Upper lobe of left lung (tissue), 6 donors: ENCODE measurements at regions not wholly inside any gene's neighbourhood (a gene's known extent, or its start where the extent isn't known, plus 50 kb on each side); places are given as distances from the start of the nearest gene placed in this dataset.
"Not testable (repeated sequence)": the region's sequence is repeated elsewhere in the genome, so short reads cannot be mapped to it uniquely, and the experiment has no call there.

ENCODE experiments used
- ATAC-seq, 2 donors: fragments of 200-7000 bp; cut with Tn5 transposase; one replicate each; pipeline ENCODE4 v1.9.1; 2022; ENCODE audit warnings: mild to moderate bottlenecking in 2 of 2, moderate library complexity in 2 of 2; ENCODE audit not compliant: low FRiP score in 2 of 2
- DNase-seq, 2 donors: peaks; one replicate each; pipeline ENCODE4 v3.0.0-alpha.2; 2019 to 2020
- H3K27ac ChIP-seq, 4 donors: fragments of 200-600 bp; sonication (generic); one replicate each; pipeline ENCODE4 v1.5.1; 2016 to 2019
- H3K27me3 ChIP-seq, 4 donors: fragments of 200-600 bp; sonication (generic); one replicate each; pipeline ENCODE4 v1.5.1; 2017 to 2019
- H3K36me3 ChIP-seq, 4 donors: fragments of 200-600 bp; sonication (generic); one replicate each; pipeline ENCODE4 v1.5.1; 2016 to 2019
- H3K4me1 ChIP-seq, 4 donors: fragments of 200-600 bp; sonication (generic); one replicate each; pipeline ENCODE4 v1.5.1; 2018 to 2019
- H3K4me3 ChIP-seq, 4 donors: fragments of 200-600 bp; sonication (generic); one replicate each; pipeline ENCODE4 v1.5.1; 2017 to 2019; ENCODE audit warnings: mild to moderate bottlenecking in 2 of 4, moderate library complexity in 1 of 4
- H3K9me3 ChIP-seq, 4 donors: fragments of 200-600 bp; sonication (generic); one replicate each; pipeline ENCODE4 v1.5.1; 2018 to 2019
- EP300 ChIP-seq, 4 donors: sonication (generic); formaldehyde crosslinking; IDR thresholded peaks; one replicate each; pipeline ENCODE4 v1.5.1; 2017; ENCODE audit warnings: antibody characterized with exemption in 4 of 4, control low read depth in 2 of 4
- POLR2A ChIP-seq, 4 donors: fragments of 450-650 bp; IDR thresholded peaks; one replicate each; pipeline ENCODE4 v1.5.1; 2016 to 2017; ENCODE audit warnings: antibody characterized with exemption in 4 of 4, mild to moderate bottlenecking in 2 of 4
- POLR2AphosphoS5 ChIP-seq, 2 donors: sonication (generic); formaldehyde crosslinking; IDR thresholded peaks; one replicate each; pipeline ENCODE4 v1.5.1; 2017; ENCODE audit warnings: antibody characterized with exemption in 2 of 2
- WGBS, 2 donors: methylation state at CpG; one replicate each; pipeline ENCODE4 v1.1.5; 2017 to 2018; 5-methylcytosine and 5-hydroxymethylcytosine counted together
- TF ChIP-seq, protein P1 (sequence below), 6 experiments: fragments of 450-650 bp in 4 of 6; fragments of 200-600 bp in 2 of 6; sonication (generic) in 2 of 6; IDR thresholded peaks; one replicate each; pipeline ENCODE4 v1.5.1; 2016 to 2019; ENCODE audit warnings: antibody characterized with exemption in 6 of 6
- donor health status: DM: no; HTN: no; CAD: no; lungs with moderate emphysema.
- donor health status: DM: no; HTN: yes; CAD: no; lungs with severe emphysema.

DNA sequence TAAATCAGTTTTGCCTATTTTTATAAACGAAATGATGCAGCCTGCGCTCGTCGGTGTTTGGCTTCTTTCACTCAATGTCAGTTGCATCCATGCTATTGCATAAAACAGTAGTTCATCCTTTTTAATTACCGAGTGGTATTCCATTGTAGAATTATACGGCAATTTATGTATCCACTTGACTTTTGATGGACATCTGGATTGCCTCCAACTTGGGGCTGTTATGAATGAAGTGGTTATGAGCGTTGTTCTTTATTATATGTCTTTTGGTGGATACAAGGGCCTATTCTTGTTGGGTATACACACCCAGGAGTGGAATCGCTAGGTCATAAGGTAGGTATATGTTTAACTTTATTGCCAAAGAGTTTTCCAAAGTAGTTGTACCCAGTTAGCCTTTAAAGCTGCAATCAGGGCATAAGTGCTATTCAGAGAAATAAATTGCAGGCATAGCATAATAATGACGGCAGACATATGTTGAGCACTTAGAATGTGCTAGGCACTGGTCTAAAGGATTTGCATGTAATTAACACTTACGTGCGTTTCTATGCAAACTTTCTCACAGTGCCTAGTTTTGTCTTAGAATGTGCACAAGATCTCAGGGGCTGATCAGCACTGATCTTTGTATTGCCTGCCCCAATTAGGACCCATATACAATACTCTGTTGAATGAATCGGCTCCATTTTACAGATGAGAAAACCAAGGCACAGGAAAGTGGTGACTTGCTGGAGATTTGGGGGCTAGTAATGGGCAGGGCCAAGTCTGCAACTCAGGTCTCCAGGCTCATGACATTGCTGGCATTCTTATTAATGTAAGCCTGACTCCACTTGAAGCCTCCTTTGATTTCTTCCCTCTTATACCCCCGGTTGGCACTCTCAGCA is 407.0 kb downstream of the BCOR start:
- H3K4me3 ChIP-seq, result no peak overlapping the region
- H3K9me3 ChIP-seq, result peaks cover 0 to 2% (median 0%) of the 10 kb centered on the region in 4 donors
- peaks cover 3 to 13% (median 10%) of the 10 kb centered on the region in 4 donors for H3K4me1 ChIP-seq
- 84% methylated on average over 13 of the region's 13 CpGs for WGBS, 2 donors
- peaks cover 0 to 5% (median 0%) of the 10 kb centered on the region in 4 donors for H3K27me3 ChIP-seq
- no peak overlapping the region for H3K27ac ChIP-seq
- TF ChIP-seq POLR2A (IDR thresholded peaks at IDR 0.05) (no peak), EP300 (IDR thresholded peaks at IDR 0.05) (no peak), POLR2AphosphoS5 (IDR thresholded peaks at IDR 0.05) (no peak)
- TF ChIP-seq, protein P1, sequence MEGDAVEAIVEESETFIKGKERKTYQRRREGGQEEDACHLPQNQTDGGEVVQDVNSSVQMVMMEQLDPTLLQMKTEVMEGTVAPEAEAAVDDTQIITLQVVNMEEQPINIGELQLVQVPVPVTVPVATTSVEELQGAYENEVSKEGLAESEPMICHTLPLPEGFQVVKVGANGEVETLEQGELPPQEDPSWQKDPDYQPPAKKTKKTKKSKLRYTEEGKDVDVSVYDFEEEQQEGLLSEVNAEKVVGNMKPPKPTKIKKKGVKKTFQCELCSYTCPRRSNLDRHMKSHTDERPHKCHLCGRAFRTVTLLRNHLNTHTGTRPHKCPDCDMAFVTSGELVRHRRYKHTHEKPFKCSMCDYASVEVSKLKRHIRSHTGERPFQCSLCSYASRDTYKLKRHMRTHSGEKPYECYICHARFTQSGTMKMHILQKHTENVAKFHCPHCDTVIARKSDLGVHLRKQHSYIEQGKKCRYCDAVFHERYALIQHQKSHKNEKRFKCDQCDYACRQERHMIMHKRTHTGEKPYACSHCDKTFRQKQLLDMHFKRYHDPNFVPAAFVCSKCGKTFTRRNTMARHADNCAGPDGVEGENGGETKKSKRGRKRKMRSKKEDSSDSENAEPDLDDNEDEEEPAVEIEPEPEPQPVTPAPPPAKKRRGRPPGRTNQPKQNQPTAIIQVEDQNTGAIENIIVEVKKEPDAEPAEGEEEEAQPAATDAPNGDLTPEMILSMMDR (IDR thresholded peaks at IDR 0.05), result no peak
- DNase-seq (no peak), ATAC-seq (no peak)
- no peaks in the 10 kb centered on the region for H3K36me3 ChIP-seq

DNA sequence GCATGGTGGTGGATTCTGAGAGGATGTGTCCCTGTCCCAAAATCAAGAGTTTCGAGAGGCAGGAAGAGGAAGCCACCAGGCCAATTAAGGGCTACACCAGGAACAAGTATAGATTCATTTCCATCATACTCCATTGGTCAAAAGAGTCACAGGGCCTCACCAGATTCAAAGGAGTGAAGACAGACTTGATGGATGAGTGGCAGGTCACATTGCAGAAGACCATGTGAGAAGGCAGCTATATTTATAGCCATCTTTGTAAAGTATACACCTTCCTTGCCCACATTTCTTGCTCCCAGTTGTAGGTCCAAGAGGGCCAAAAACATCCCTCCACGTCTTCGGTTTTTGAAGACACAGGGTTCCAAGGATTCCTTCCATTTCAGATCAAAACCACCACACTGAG is 406.0 kb downstream of the BCOR start:
- Histone ChIP-seq H3K9me3 (peaks cover 0 to 12% (median 0%) of the 10 kb centered on the region in 4 donors), H3K4me3 (no peak overlapping the region), H3K36me3 (no peaks in the 10 kb centered on the region), H3K27ac (no peak overlapping the region), H3K27me3 (peaks cover 0 to 5% (median 0%) of the 10 kb centered on the region in 4 donors), H3K4me1 (peaks cover 3 to 13% (median 10%) of the 10 kb centered on the region in 4 donors)
- no peak for ATAC-seq
- no peak for TF ChIP-seq POLR2A (IDR thresholded peaks at IDR 0.05)
- TF ChIP-seq EP300 (IDR thresholded peaks at IDR 0.05), result no peak
- no peak for TF ChIP-seq POLR2AphosphoS5 (IDR thresholded peaks at IDR 0.05)
- TF ChIP-seq, protein P1 (IDR thresholded peaks at IDR 0.05), result no peak
- DNase-seq, result no peak
- WGBS, 2 donors, result 81 to 100% methylated on average over 2 to 3 of the region's 3 CpGs

DNA sequence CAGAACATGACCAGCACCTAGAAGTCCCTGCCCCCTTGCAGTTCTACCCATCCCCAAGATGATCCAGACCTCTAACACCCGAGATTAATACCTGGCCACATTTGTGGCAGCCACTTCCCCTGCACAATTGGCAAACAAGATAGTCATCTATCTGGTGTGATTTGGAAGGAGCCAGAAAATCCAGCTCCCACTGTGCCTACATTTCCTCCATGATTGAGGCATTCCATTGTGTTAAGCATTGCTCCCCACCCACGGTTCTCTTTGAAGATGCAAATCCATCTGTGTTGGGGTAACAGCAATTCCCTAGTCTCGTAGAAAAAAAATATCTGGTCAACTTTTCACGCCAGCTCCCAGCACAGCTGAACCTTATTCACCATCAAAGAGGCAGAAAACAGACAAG is 405.0 kb downstream of the BCOR start:
- WGBS, 2 donors, result 61 to 80% methylated on average over 4 of the region's 4 CpGs
- no peak overlapping the region for H3K4me3 ChIP-seq
- H3K9me3 ChIP-seq, result peaks cover 0 to 14% (median 0%) of the 10 kb centered on the region in 4 donors
- H3K36me3 ChIP-seq, result no peaks in the 10 kb centered on the region
- DNase-seq (no peak), ATAC-seq (no peak)
- peaks cover 3 to 12% (median 8%) of the 10 kb centered on the region in 4 donors for H3K4me1 ChIP-seq
- no peak overlapping the region for H3K27ac ChIP-seq
- TF ChIP-seq, protein P1 (IDR thresholded peaks at IDR 0.05), result no peak
- TF ChIP-seq EP300 (IDR thresholded peaks at IDR 0.05) (no peak), POLR2A (IDR thresholded peaks at IDR 0.05) (no peak), POLR2AphosphoS5 (IDR thresholded peaks at IDR 0.05) (no peak)
- peaks cover 0 to 5% (median 0%) of the 10 kb centered on the region in 4 donors for H3K27me3 ChIP-seq

DNA sequence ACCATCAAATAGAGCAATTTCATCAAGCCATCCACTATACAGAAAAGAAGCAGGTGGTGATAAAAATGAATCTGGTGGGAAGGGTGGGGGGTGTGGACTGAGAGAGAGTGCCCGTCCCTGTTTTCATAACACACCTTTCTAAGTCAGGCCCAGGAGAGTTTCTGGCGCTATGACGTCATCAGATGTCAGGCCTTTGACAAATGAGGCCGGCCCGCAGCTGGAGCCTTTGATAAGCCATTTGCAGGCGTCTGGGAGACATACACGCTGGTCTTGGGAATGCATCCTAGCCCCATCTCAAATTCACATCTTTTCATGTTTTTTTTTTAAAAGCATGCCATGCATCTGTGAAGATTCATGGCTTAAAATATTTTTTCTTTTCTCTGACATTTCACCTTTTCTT is 404.5 kb downstream of the BCOR start:
- DNase-seq (no peak), ATAC-seq (no peak)
- Histone ChIP-seq H3K9me3 (peaks cover 0 to 14% (median 0%) of the 10 kb centered on the region in 4 donors), H3K27me3 (peaks cover 0 to 5% (median 0%) of the 10 kb centered on the region in 4 donors), H3K4me3 (no peak overlapping the region), H3K36me3 (no peaks in the 10 kb centered on the region), H3K4me1 (peaks cover 2 to 10% (median 5%) of the 10 kb centered on the region in 4 donors), H3K27ac (no peak overlapping the region)
- 44 to 54% methylated on average over 7 of the region's 7 CpGs for WGBS, 2 donors
- no peak for TF ChIP-seq EP300 (IDR thresholded peaks at IDR 0.05)
- TF ChIP-seq, protein P1 (IDR thresholded peaks at IDR 0.05), result no peak
- no peak for TF ChIP-seq POLR2A (IDR thresholded peaks at IDR 0.05)

DNA sequence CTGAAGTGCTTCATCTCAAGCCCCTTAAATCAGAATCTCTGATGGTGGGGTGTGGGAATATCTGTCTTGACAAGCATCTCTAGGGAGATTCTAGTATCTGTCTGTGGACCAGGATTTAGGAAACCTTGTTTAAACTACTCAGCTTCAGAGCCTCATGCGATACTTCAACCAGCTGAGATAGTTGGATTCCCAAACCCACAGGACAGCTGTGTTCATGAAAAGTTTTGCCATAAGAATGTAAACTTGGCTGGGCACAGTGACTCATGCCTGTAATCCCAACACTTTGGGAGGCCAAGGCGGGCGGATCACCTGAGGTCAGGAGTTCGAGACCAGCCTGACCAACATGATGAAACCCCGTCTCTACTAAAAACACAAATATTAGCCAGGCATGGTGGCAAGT is 395.1 kb downstream of the BCOR start:
- not testable (repeated sequence) for H3K4me3 ChIP-seq, ATAC-seq, H3K27me3 ChIP-seq, H3K36me3 ChIP-seq, H3K27ac ChIP-seq, H3K9me3 ChIP-seq, DNase-seq, H3K4me1 ChIP-seq
- 86 to 87% methylated on average over 4 to 5 of the region's 5 CpGs for WGBS, 2 donors
